Mesothelial cell of epicardium (in vitro differentiated cells): ENCODE measurements at regions not wholly inside any gene's neighbourhood (a gene's known extent, or its start where the extent isn't known, plus 50 kb on each side); places are given as distances from the start of the nearest gene placed in this dataset.
"Not testable (repeated sequence)": the region's sequence is repeated elsewhere in the genome, so short reads cannot be mapped to it uniquely, and the experiment has no call there.

Source experiments
- DNase-seq, 2 experiments: peaks; one replicate each; pipeline ENCODE4 v3.0.0; 2021; ENCODE audit warnings: low spot score in 2 of 2; ENCODE audit not compliant: unreplicated experiment in 2 of 2
- H3K27ac Mint-ChIP-seq: 2 replicates; pipeline ENCODE4 v1.8.0; 2021; ENCODE audit warnings: mixed read lengths
- H3K27me3 Mint-ChIP-seq: 2 replicates; pipeline ENCODE4 v1.8.0; 2021; ENCODE audit warnings: low read depth, mixed read lengths
- H3K36me3 Mint-ChIP-seq: 2 replicates; pipeline ENCODE4 v1.8.0; 2021; ENCODE audit warnings: mixed read lengths
- H3K4me1 Mint-ChIP-seq: 2 replicates; pipeline ENCODE4 v1.8.0; 2021; ENCODE audit warnings: mixed read lengths
- H3K4me3 Mint-ChIP-seq: 2 replicates; pipeline ENCODE4 v1.8.0; 2021; ENCODE audit warnings: mild to moderate bottlenecking, moderate library complexity, mixed read lengths
- H3K9me3 Mint-ChIP-seq: 2 replicates; pipeline ENCODE4 v1.8.0; 2021; ENCODE audit warnings: mixed read lengths
- TF ChIP-seq, protein P1 (sequence below): fragments of 200-600 bp; sonication (generic); IDR thresholded peaks from one replicate; pipeline ENCODE4 v1.5.0; 2021; ENCODE audit warnings: antibody characterized with exemption; ENCODE audit not compliant: unreplicated experiment

DNA sequence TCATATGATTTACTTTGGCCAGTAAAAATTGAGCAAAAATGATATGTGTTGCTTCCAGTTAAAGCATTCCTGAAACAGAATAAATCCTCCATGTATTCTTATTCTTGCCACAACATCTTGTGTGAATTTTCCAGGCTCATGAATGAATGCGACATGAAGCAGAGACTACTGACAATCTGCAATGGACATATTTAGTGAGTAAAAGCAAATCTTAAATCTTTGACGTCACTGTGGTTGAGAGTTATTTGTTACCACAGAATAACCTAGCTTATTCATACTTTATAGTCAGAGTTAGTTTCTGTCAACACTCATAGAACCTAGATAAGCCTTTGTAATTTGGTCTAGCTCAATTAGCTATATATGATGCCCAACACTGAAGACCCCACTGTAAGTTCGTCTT, 1443.1 kb downstream of the PCDH9 start:
- TF ChIP-seq, protein P1, sequence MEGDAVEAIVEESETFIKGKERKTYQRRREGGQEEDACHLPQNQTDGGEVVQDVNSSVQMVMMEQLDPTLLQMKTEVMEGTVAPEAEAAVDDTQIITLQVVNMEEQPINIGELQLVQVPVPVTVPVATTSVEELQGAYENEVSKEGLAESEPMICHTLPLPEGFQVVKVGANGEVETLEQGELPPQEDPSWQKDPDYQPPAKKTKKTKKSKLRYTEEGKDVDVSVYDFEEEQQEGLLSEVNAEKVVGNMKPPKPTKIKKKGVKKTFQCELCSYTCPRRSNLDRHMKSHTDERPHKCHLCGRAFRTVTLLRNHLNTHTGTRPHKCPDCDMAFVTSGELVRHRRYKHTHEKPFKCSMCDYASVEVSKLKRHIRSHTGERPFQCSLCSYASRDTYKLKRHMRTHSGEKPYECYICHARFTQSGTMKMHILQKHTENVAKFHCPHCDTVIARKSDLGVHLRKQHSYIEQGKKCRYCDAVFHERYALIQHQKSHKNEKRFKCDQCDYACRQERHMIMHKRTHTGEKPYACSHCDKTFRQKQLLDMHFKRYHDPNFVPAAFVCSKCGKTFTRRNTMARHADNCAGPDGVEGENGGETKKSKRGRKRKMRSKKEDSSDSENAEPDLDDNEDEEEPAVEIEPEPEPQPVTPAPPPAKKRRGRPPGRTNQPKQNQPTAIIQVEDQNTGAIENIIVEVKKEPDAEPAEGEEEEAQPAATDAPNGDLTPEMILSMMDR = no peak
- Mint-ChIP-seq H3K4me1 (no peaks in the 10 kb centered on the region), H3K36me3 (no peaks in the 10 kb centered on the region), H3K27ac (no peak overlapping the region), H3K9me3 (peaks cover 6% of the 10 kb centered on the region), H3K27me3 (no peaks in the 10 kb centered on the region), H3K4me3 (no peak overlapping the region)
- no peak for DNase-seq

DNA sequence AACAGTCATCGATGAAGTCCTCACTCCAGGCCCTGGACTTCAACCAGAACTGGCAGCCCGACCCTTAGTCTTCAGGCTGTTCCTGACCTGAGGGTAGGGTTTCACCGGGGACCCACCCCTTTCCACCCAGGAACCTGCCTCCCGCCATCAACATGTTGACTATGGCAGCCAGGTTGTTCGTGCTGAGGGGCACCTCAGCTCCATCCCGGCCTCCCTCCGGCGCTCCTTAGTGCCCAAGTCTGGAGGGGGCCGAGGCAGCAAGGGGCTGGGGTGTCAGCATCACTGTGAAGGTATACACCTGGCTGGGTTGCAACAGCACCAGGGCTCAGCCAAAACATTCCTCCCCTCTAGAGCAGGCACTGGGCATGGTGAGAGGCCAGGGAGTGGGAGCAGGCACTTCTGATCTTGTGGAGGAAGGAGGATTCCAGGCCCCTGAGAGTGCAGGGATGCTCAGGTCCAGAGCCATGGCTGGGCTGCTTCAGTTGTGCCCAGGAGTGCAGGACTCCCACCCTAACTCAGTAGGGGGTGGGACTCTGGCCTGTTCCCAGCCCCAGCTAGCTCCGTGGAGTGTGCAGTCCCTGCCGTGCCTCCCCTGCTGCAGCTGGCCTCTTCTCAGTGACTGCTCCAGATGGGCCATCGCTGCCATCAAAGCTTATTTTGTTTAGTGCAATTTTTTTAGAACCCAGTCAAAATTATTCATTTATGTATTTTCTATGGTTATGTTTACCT, 1445.9 kb downstream of the PCDH9 start:
- Mint-ChIP-seq H3K9me3 (peaks cover 6% of the 10 kb centered on the region), H3K4me1 (no peaks in the 10 kb centered on the region), H3K27ac (no peak overlapping the region), H3K27me3 (no peaks in the 10 kb centered on the region), H3K36me3 (no peaks in the 10 kb centered on the region), H3K4me3 (no peak overlapping the region)
- TF ChIP-seq, protein P1 = no peak
- no peak for DNase-seq

GRCh38 chr13:65783383-65783782, 1446.8 kb downstream of the PCDH9 start:
- no peaks in the 10 kb centered on the region for H3K27me3 Mint-ChIP-seq
- H3K27ac Mint-ChIP-seq = no peak overlapping the region
- TF ChIP-seq, protein P1 = no peak
- DNase-seq = no peak
- H3K4me3 Mint-ChIP-seq = no peak overlapping the region
- H3K9me3 Mint-ChIP-seq = peaks cover 9% of the 10 kb centered on the region
- no peaks in the 10 kb centered on the region for H3K36me3 Mint-ChIP-seq
- no peaks in the 10 kb centered on the region for H3K4me1 Mint-ChIP-seq

DNA sequence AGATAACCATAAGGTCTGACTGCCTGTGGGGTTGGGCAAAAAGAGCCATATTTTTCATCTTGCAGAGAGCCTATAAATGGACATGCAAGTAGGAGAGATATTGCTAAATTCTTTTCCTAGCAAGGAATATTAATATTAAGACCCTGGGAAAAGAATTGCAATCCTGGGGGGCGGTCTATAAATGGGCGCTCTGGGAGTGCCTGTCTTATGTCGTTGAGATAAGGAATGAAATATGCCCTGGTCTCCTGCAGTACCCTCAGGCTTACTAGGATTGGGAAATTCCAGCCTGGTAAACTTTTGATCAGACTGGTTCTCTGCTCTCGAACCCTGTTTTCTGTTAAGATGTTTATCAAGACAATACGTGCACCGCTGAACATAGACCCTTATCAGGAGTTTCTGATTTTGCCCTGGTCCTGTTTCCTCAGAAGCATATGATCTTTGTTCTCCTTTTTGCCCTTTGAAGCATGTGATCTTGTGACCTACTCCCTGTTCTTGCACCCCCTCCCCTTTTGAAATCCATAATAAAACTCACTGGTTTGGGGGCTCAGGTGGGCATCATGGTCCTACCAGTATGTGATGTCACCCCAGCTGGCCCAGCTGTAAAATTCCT, 1458.3 kb downstream of the PCDH9 start:
- H3K36me3 Mint-ChIP-seq, H3K4me3 Mint-ChIP-seq, H3K27ac Mint-ChIP-seq, DNase-seq, H3K4me1 Mint-ChIP-seq, H3K27me3 Mint-ChIP-seq: not testable (repeated sequence)
- peaks cover 36% of the 10 kb centered on the region for H3K9me3 Mint-ChIP-seq

GRCh38 chr13:65768545-65768944, 1461.6 kb downstream of the PCDH9 start:
- H3K27ac Mint-ChIP-seq = no peak overlapping the region
- H3K27me3 Mint-ChIP-seq = no peaks in the 10 kb centered on the region
- H3K4me1 Mint-ChIP-seq = no peaks in the 10 kb centered on the region
- no peak overlapping the region for H3K4me3 Mint-ChIP-seq
- no peak for DNase-seq
- TF ChIP-seq, protein P1 = no peak
- H3K36me3 Mint-ChIP-seq = peaks cover 7% of the 10 kb centered on the region
- peaks cover 24% of the 10 kb centered on the region for H3K9me3 Mint-ChIP-seq

- Mint-ChIP-seq H3K27me3 (no peaks in the 10 kb centered on the region), H3K36me3 (peaks cover 10% of the 10 kb centered on the region), H3K4me1 (no peaks in the 10 kb centered on the region), H3K27ac (no peak overlapping the region), H3K4me3 (no peak overlapping the region), H3K9me3 (peaks cover 20% of the 10 kb centered on the region)
- no peak for DNase-seq
- TF ChIP-seq, protein P1 = no peak
Measured at GRCh38 chr13:65763811-65764210, 1466.3 kb downstream of the PCDH9 start.
